WTC11 (cell line): ENCODE measurements at regions not wholly inside any gene's neighbourhood (a gene's known extent, or its start where the extent isn't known, plus 50 kb on each side); places are given as distances from the start of the nearest gene placed in this dataset.

Experiments used
- ATAC-seq: fragments of 200-7000 bp; cut with Tn5 transposase; 2 replicates; pipeline ENCODE4 v1.10.0; 2021; ENCODE audit warnings: mild to moderate bottlenecking, moderate library complexity
- CTCF ChIA-PET: fragments of 300-600 bp; sonication (Branson Sonifier 250); formaldehyde crosslinking; loops from one replicate; lab custom pipeline; 2021; ENCODE audit warnings: antibody characterized with exemption; lab: Charles Lee
- POLR2A ChIA-PET: fragments of 350-600 bp; sonication (Branson Sonifier 250); formaldehyde crosslinking; loops from one replicate; lab custom pipeline; 2021; ENCODE audit warnings: antibody characterized with exemption; lab: Charles Lee
- DNase-seq: peaks from one replicate; pipeline ENCODE4 v3.0.0; 2021; ENCODE audit warnings: low spot score
- H3K27ac Mint-ChIP-seq: 2 replicates; pipeline ENCODE4 v1.8.0; 2021; ENCODE audit warnings: mixed read lengths
- H3K27me3 Mint-ChIP-seq: 2 replicates; pipeline ENCODE4 v1.8.0; 2021; ENCODE audit warnings: low read depth, mild to moderate bottlenecking, moderate library complexity, mixed read lengths
- H3K36me3 Mint-ChIP-seq: 2 replicates; pipeline ENCODE4 v1.8.0; 2021; ENCODE audit warnings: mixed read lengths
- H3K4me1 Mint-ChIP-seq: 2 replicates; pipeline ENCODE4 v1.8.0; 2022; ENCODE audit warnings: mixed read lengths
- H3K4me3 Mint-ChIP-seq: 2 replicates; pipeline ENCODE4 v1.8.0; 2021; ENCODE audit warnings: mild to moderate bottlenecking, moderate library complexity, mixed read lengths
- H3K9me3 Mint-ChIP-seq: 2 replicates; pipeline ENCODE4 v1.8.0; 2021; ENCODE audit warnings: mixed read lengths
- CREM ChIP-seq: sonication (generic); formaldehyde crosslinking; IDR thresholded peaks from 2 replicates; pipeline ENCODE4 v1.8.1; 2022; ENCODE audit warnings: mild to moderate bottlenecking, missing genetic modification reagents, moderate library complexity
- FOXP1 ChIP-seq: sonication (generic); formaldehyde crosslinking; IDR thresholded peaks from 2 replicates; pipeline ENCODE4 v1.8.0; 2022; ENCODE audit warnings: missing genetic modification reagents, mild to moderate bottlenecking, moderate library complexity, borderline replicate concordance
- GTF2I ChIP-seq: fragments of 250-450 bp; sonication (Bioruptor Pico); conservative IDR thresholded peaks from 2 replicates; pipeline ENCODE4 v1.4.0; 2021; ENCODE audit warnings: mild to moderate bottlenecking
- JAZF1 ChIP-seq: fragments of 250-450 bp; sonication (Bioruptor Pico); IDR thresholded peaks from 2 replicates; pipeline ENCODE4 v1.9.0; 2021; ENCODE audit warnings: moderate library complexity, mild to moderate bottlenecking, inconsistent platforms
- NR2C2 ChIP-seq: sonication (generic); formaldehyde crosslinking; IDR thresholded peaks from 2 replicates; pipeline ENCODE4 v1.8.0; 2022; ENCODE audit warnings: mild to moderate bottlenecking, missing genetic modification reagents
- ZNF121 ChIP-seq: sonication (generic); formaldehyde crosslinking; IDR thresholded peaks from 2 replicates; pipeline ENCODE4 v1.8.0; 2023; ENCODE audit warnings: missing genetic modification reagents
- ZNF219 ChIP-seq: sonication (generic); formaldehyde crosslinking; IDR thresholded peaks from 2 replicates; pipeline ENCODE4 v1.8.0; 2023; ENCODE audit warnings: missing genetic modification reagents, mild to moderate bottlenecking, borderline replicate concordance
- ZNF423 ChIP-seq: fragments of 250-450 bp; sonication (Bioruptor Pico); IDR thresholded peaks from 2 replicates; pipeline ENCODE4 v2.1.2; 2022; ENCODE audit warnings: mild to moderate bottlenecking, moderate library complexity
- TF ChIP-seq, protein P1 (sequence below): sonication (generic); formaldehyde crosslinking; IDR thresholded peaks from 2 replicates; pipeline ENCODE4 v1.8.0; 2023; ENCODE audit warnings: missing genetic modification reagents
- TF ChIP-seq, protein P2 (sequence below): fragments of 250-450 bp; sonication (Bioruptor Pico); conservative IDR thresholded peaks from 2 replicates; pipeline ENCODE4 v1.9.0; 2021; ENCODE audit warnings: mild to moderate bottlenecking
- TF ChIP-seq, protein P3 (sequence below): sonication (generic); formaldehyde crosslinking; conservative IDR thresholded peaks from 2 replicates; pipeline ENCODE4 v1.8.1; 2023; ENCODE audit warnings: mild to moderate bottlenecking, low read depth, missing genetic modification reagents, moderate library complexity
- TF ChIP-seq, protein P4 (sequence below): fragments of 200-600 bp; IDR thresholded peaks from 2 replicates; pipeline ENCODE4 v1.8.0; 2022; ENCODE audit warnings: antibody characterized with exemption
- TF ChIP-seq, protein P5 (sequence below): sonication (generic); formaldehyde crosslinking; IDR thresholded peaks from 2 replicates; pipeline ENCODE4 v1.8.1; 2023; ENCODE audit warnings: mild to moderate bottlenecking, moderate library complexity, missing genetic modification reagents
- TF ChIP-seq, protein P6 (sequence below): sonication (generic); formaldehyde crosslinking; IDR thresholded peaks from 2 replicates; pipeline ENCODE4 v1.8.1; 2023; ENCODE audit warnings: mild to moderate bottlenecking, missing genetic modification reagents

DNA sequence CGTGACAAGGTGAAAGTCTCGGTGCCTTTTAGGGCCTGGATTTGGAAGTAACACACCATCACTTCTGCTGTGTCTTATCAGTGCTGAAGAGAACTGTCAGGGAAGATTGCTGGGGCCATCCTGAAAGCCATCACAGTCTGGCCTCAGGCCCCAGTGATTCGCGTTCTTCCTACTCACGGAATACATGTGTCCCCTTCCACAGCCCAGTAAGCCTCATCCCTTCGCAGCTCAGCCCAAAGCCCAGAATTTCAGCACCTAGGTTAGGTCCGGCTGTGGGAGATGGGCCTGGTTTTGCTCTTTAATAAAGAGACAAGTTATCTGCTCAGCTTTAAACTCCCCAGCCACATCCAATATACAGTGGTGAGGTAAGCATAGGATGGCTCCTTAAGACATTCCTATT lies 113.0 kb upstream of the SPACA7 start (continued):
- TF ChIP-seq, protein P1, sequence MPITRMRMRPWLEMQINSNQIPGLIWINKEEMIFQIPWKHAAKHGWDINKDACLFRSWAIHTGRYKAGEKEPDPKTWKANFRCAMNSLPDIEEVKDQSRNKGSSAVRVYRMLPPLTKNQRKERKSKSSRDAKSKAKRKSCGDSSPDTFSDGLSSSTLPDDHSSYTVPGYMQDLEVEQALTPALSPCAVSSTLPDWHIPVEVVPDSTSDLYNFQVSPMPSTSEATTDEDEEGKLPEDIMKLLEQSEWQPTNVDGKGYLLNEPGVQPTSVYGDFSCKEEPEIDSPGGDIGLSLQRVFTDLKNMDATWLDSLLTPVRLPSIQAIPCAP (CRISPR knock-in tag), result no peak
- TF ChIP-seq FOXP1 (CRISPR knock-in tag) (no peak), JAZF1 (CRISPR knock-in tag) (no peak), ZNF423 (CRISPR knock-in tag) (no peak)

DNA sequence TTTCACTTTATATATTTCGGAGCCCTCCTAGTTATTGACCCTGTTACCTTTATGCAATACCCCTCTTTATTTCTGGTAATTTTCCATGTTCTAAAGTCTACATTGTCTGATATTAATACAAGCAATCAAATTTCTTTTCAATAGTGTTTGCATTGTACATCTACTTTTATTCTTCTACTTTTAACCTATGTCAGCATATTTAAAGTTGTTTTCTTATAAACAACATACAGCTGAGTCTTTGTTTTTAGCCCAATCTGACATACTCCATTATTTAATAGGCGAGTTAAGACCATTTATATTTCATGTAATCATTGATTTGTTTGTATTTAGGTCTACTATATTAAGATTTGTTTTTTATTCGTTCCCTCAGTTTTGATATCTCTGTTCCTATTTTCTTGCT lies 108.5 kb upstream of the SPACA7 start:
- POLR2A ChIA-PET, result no interaction called here
- ATAC-seq (no peak), DNase-seq (no peak)
- no peak for TF ChIP-seq CREM (CRISPR knock-in tag)
- TF ChIP-seq NR2C2, result no peak
- TF ChIP-seq, protein P2, sequence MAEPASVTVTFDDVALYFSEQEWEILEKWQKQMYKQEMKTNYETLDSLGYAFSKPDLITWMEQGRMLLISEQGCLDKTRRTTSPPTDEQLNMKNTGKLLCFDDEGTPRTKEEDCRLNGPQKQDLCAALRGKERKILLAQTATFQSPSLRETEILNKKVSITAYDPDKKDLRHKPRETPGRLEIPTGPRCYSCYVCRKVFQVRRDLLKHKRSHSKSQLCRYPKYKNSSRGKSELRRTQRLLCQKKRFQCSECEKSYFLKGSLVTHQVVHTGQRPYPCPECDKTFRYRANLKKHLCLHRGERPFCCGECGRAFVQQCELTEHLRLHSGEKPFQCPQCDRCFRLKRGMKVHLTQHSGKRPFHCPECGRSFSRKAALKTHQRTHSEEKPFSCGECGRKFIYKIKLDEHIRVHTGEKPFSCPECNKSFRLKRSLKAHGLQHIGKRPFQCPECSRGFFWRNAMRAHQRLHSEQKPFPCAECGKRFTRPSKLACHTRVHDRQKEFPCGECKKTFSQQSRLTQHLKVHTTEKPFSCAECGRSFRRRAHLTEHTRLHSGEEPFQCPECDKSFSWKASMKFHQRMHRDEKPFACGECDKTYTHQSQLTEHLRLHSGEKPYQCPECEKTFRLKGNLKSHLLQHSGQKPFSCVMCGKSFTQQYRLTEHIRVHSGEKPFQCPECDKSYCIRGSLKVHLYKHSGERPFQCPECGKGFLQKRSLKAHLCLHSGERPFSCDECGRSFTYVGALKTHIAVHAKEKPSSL (CRISPR knock-in tag), result no peak
- TF ChIP-seq ZNF121 (CRISPR knock-in tag), result no peak
- TF ChIP-seq, protein P3, sequence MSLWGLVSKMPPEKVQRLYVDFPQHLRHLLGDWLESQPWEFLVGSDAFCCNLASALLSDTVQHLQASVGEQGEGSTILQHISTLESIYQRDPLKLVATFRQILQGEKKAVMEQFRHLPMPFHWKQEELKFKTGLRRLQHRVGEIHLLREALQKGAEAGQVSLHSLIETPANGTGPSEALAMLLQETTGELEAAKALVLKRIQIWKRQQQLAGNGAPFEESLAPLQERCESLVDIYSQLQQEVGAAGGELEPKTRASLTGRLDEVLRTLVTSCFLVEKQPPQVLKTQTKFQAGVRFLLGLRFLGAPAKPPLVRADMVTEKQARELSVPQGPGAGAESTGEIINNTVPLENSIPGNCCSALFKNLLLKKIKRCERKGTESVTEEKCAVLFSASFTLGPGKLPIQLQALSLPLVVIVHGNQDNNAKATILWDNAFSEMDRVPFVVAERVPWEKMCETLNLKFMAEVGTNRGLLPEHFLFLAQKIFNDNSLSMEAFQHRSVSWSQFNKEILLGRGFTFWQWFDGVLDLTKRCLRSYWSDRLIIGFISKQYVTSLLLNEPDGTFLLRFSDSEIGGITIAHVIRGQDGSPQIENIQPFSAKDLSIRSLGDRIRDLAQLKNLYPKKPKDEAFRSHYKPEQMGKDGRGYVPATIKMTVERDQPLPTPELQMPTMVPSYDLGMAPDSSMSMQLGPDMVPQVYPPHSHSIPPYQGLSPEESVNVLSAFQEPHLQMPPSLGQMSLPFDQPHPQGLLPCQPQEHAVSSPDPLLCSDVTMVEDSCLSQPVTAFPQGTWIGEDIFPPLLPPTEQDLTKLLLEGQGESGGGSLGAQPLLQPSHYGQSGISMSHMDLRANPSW, result no peak
- TF ChIP-seq, protein P4, sequence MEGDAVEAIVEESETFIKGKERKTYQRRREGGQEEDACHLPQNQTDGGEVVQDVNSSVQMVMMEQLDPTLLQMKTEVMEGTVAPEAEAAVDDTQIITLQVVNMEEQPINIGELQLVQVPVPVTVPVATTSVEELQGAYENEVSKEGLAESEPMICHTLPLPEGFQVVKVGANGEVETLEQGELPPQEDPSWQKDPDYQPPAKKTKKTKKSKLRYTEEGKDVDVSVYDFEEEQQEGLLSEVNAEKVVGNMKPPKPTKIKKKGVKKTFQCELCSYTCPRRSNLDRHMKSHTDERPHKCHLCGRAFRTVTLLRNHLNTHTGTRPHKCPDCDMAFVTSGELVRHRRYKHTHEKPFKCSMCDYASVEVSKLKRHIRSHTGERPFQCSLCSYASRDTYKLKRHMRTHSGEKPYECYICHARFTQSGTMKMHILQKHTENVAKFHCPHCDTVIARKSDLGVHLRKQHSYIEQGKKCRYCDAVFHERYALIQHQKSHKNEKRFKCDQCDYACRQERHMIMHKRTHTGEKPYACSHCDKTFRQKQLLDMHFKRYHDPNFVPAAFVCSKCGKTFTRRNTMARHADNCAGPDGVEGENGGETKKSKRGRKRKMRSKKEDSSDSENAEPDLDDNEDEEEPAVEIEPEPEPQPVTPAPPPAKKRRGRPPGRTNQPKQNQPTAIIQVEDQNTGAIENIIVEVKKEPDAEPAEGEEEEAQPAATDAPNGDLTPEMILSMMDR, result no peak
- no peak for TF ChIP-seq ZNF219
- TF ChIP-seq, protein P1 (CRISPR knock-in tag), result no peak
- TF ChIP-seq, protein P5, sequence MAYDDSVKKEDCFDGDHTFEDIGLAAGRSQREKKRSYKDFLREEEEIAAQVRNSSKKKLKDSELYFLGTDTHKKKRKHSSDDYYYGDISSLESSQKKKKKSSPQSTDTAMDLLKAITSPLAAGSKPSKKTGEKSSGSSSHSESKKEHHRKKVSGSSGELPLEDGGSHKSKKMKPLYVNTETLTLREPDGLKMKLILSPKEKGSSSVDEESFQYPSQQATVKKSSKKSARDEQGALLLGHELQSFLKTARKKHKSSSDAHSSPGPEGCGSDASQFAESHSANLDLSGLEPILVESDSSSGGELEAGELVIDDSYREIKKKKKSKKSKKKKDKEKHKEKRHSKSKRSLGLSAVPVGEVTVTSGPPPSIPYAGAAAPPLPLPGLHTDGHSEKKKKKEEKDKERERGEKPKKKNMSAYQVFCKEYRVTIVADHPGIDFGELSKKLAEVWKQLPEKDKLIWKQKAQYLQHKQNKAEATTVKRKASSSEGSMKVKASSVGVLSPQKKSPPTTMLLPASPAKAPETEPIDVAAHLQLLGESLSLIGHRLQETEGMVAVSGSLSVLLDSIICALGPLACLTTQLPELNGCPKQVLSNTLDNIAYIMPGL (CRISPR knock-in tag), result no peak
- TF ChIP-seq GTF2I (CRISPR knock-in tag), result no peak
- TF ChIP-seq, protein P6, sequence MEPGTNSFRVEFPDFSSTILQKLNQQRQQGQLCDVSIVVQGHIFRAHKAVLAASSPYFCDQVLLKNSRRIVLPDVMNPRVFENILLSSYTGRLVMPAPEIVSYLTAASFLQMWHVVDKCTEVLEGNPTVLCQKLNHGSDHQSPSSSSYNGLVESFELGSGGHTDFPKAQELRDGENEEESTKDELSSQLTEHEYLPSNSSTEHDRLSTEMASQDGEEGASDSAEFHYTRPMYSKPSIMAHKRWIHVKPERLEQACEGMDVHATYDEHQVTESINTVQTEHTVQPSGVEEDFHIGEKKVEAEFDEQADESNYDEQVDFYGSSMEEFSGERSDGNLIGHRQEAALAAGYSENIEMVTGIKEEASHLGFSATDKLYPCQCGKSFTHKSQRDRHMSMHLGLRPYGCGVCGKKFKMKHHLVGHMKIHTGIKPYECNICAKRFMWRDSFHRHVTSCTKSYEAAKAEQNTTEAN (CRISPR knock-in tag), result no peak
- no peaks in the 10 kb centered on the region; the same call in 1 of the 2 replicates for H3K27me3 Mint-ChIP-seq
- no peak overlapping the region for H3K4me3 Mint-ChIP-seq
- H3K36me3 Mint-ChIP-seq, result no peaks in the 10 kb centered on the region
- no peaks in the 10 kb centered on the region for H3K4me1 Mint-ChIP-seq
- CTCF ChIA-PET, result no interaction called here
- H3K27ac Mint-ChIP-seq, result no peak overlapping the region
- H3K9me3 Mint-ChIP-seq, result no peaks in the 10 kb centered on the region
